Common myeloid progenitor, CD34-positive (primary cell): ENCODE measurements at regions not wholly inside any gene's neighbourhood (a gene's known extent, or its start where the extent isn't known, plus 50 kb on each side); places are given as distances from the start of the nearest gene placed in this dataset.
A peak's percentile ranks its signal among the peaks of the same experiment; 100 is the strongest.

Experiments used
- CTCF ChIA-PET: fragments of 350-600 bp; sonication (Branson Sonifier 250); formaldehyde crosslinking; loops from one replicate; lab custom pipeline; 2021; ENCODE audit warnings: antibody characterized with exemption; lab: Charles Lee
- POLR2A ChIA-PET: fragments of 350-600 bp; sonication (Branson Sonifier 250); formaldehyde crosslinking; loops from one replicate; lab custom pipeline; 2021; ENCODE audit warnings: antibody characterized with exemption; lab: Charles Lee
- DNase-seq, 3 donors: peaks; one replicate each; pipeline versions ENCODE4 v3.0.0 to v3.0.0-alpha.2; 2013
- H3K27ac ChIP-seq, 2 experiments: 1 replicate in 1 of 2; 2 replicates in 1 of 2; pipeline ENCODE4 v1.7.0; 2013; ENCODE audit warnings: inconsistent platforms in 2 of 2, low read length in 2 of 2, mild to moderate bottlenecking in 2 of 2, low read depth in 1 of 2, moderate library complexity in 1 of 2; ENCODE audit not compliant: severe bottlenecking in 2 of 2, insufficient read depth in 1 of 2, poor library complexity in 1 of 2
- H3K27me3 ChIP-seq, 5 experiments: replicated peaks in 2 of 5; 1 replicate in 3 of 5; 2 replicates in 2 of 5; pipeline versions ENCODE4 v1.6.1 to v1.7.0; 2013; ENCODE audit warnings: low read length in 4 of 5, mild to moderate bottlenecking in 2 of 5, moderate library complexity in 2 of 5, inconsistent platforms in 1 of 5; ENCODE audit not compliant: insufficient read depth in 5 of 5, control insufficient read depth in 4 of 5
- H3K36me3 ChIP-seq, 4 experiments: 1 replicate in 2 of 4; 2 replicates in 2 of 4; pipeline versions ENCODE4 v1.6.1 to v1.7.0; 2013; ENCODE audit warnings: low read length in 3 of 4, control low read depth in 1 of 4, mild to moderate bottlenecking in 1 of 4; ENCODE audit not compliant: control insufficient read depth in 4 of 4, insufficient read depth in 4 of 4
- H3K4me1 ChIP-seq, 4 experiments: 1 replicate in 3 of 4; 2 replicates in 1 of 4; pipeline versions ENCODE4 v1.6.1 to v1.7.1; 2013; ENCODE audit warnings: low read length in 3 of 4, mild to moderate bottlenecking in 3 of 4, control low read depth in 1 of 4, inconsistent platforms in 1 of 4, moderate library complexity in 1 of 4; ENCODE audit not compliant: control insufficient read depth in 4 of 4, insufficient read depth in 4 of 4; ENCODE audit errors: control extremely low read depth in 1 of 4
- H3K4me3 ChIP-seq, 7 experiments: 1 replicate in 4 of 7; 2 replicates in 3 of 7; pipeline versions ENCODE4 v1.5.1 to v1.7.0; 2013; ENCODE audit warnings: mild to moderate bottlenecking in 7 of 7, low read length in 6 of 7, moderate library complexity in 6 of 7, inconsistent platforms in 2 of 7, low read depth in 2 of 7, control low read depth in 1 of 7; ENCODE audit not compliant: insufficient read depth in 4 of 7, control insufficient read depth in 1 of 7; ENCODE audit errors: extremely low read depth in 1 of 7
- H3K9me3 ChIP-seq, 5 experiments: 1 replicate in 4 of 5; 2 replicates in 1 of 5; pipeline versions ENCODE4 v1.6.1 to v1.7.1; 2013; ENCODE audit warnings: low read length in 4 of 5, mild to moderate bottlenecking in 2 of 5, inconsistent platforms in 1 of 5, low read depth in 1 of 5, moderate library complexity in 1 of 5; ENCODE audit not compliant: control insufficient read depth in 4 of 5, insufficient read depth in 2 of 5; ENCODE audit errors: control extremely low read depth in 1 of 5
- WGBS: methylation state at CpG from one replicate; pipeline ENCODE4 v1.1.5; 2013; ENCODE audit not compliant: insufficient coverage; 5-methylcytosine and 5-hydroxymethylcytosine counted together

DNA sequence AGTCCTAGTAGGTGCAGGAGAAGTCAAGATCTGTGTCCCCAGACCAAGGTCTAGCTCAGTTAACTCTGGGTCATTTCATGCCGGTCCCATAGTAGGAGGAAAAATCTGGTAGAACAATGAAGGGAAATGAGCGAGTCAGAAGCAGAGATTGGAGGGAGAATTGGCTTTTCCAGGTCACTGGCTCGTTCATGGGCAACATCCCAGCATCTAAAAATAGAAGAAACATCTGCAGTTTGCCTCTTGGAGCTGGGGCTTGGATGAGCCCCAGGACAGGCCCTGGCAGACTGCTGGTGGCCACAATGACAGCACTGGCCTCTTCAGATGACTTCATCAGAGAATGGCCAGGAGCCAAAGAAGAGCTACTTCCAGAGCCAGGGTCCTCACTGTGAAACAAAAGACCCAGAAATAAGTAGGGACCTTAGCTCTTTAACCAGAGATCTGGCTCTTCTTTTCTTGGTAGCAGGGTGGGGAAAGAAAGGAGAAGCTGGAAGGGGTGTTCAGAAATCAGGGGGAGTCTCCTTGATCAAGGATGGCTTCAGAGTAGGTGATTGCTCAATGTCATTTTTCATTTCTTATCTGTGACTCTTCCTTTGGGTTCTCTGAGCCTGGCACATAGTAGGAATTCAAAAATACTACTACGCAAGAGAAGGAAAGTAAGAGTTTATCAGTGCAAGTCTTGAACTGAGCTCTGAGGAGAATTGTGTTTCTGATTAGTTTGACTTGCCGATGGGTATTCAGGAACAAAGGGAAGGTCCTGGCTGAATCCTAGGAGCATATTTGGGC is 102.6 kb downstream of the TMPRSS5 start:
- Histone ChIP-seq H3K4me1 (no peaks in the 10 kb centered on the region), H3K4me3 (no peak overlapping the region), H3K27ac (no peak overlapping the region), H3K9me3 (peaks cover 0 to 5% (median 1%) of the 10 kb centered on the region in 5 experiments), H3K27me3 (peaks cover 0 to 13% (median 5%) of the 10 kb centered on the region in 5 experiments), H3K36me3 (no peaks in the 10 kb centered on the region)
- 80% methylated on average over 3 of the region's 5 CpGs for WGBS
- POLR2A ChIA-PET, result no interaction called here
- CTCF ChIA-PET, result no interaction called here
- DNase-seq, result no peak

- peaks cover 0 to 14% (median 6%) of the 10 kb centered on the region in 5 experiments for H3K27me3 ChIP-seq
- H3K4me3 ChIP-seq, result no peak overlapping the region
- H3K9me3 ChIP-seq, result peaks cover 0 to 5% (median 1%) of the 10 kb centered on the region in 5 experiments
- POLR2A ChIA-PET, result no interaction called here
- H3K27ac ChIP-seq, result no peak overlapping the region
- H3K36me3 ChIP-seq, result no peaks in the 10 kb centered on the region
- CTCF ChIA-PET, result no interaction called here
- H3K4me1 ChIP-seq, result no peaks in the 10 kb centered on the region
- DNase-seq, result no peak
- WGBS, result 100% methylated on average over 1 of the region's 2 CpGs
Measured at GRCh38 chr11:113602483-113602882, 103.6 kb downstream of the TMPRSS5 start.

DNA sequence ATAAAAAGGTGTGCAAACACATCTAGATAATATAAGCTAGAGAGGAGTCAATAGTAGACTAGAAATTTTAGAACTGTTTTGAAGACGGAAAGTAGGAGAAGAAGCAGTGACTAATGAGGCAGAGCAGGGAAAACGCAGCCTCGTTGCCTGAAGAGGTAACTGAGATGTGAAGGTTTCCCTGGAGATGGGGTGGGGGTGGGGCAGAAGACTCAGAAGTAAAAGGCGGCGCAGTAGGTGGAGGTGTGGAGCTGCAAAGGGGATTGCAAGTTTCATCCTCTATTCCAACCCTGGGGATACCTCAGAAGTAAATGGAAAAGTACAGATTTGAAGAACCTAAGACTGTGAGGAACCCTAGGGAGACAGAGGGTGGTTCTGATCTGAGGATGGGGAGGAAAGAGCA is 109.5 kb downstream of the TMPRSS5 start:
- POLR2A ChIA-PET, result no interaction called here
- H3K27ac ChIP-seq, result no peak overlapping the region
- CTCF ChIA-PET, result no interaction called here
- DNase-seq, result no peak
- H3K4me1 ChIP-seq, result peaks cover 0 to 7% (median 3%) of the 10 kb centered on the region in 4 experiments
- peaks cover 0 to 10% (median 0%) of the 10 kb centered on the region in 5 experiments for H3K9me3 ChIP-seq
- WGBS, result 69% methylated on average over 5 of the region's 5 CpGs
- H3K4me3 ChIP-seq, result no peak overlapping the region
- no peaks in the 10 kb centered on the region for H3K36me3 ChIP-seq
- peaks cover 0 to 9% (median 2%) of the 10 kb centered on the region in 5 experiments for H3K27me3 ChIP-seq

DNA sequence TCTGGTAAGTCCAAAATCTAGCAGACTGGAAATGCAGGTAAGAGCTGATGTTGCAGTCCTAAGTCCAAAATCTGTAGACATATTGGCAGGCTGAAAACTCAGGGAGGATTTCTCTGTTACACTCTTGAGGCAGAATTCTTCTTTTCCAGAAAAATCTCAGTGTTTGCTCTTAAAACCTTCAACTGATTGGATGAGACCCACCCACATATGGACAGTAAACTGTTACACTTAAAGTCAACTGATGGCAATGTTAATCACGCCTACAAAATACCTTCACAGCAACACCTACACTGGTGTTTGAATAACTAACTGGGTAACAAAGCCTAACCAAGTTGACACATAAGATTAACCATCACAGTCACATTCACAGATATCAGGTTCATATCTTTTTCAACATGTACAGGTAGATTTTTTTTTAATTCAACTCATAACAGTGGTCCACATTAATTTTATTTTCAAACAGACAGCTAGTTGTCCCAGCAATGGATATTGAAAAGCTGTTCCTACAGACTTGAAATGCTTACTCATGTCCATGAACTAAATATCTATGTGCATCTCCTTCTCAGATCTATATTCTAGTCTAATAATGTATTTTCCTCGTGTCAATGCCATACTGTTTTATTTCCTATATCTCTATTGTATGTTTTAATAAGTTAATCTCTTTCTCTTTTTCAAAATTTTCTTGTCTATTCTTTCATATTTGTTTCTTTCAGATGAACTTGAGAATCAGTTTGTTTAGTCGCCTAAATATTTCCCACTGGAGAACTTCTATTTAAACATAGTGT is 110.1 kb downstream of the TMPRSS5 start:
- CTCF ChIA-PET, result no interaction called here
- peaks cover 0 to 10% (median 0%) of the 10 kb centered on the region in 5 experiments for H3K9me3 ChIP-seq
- no peak for DNase-seq
- H3K36me3 ChIP-seq, result no peaks in the 10 kb centered on the region
- H3K27ac ChIP-seq, result no peak overlapping the region
- H3K4me1 ChIP-seq, result peaks cover 0 to 7% (median 3%) of the 10 kb centered on the region in 4 experiments
- peaks cover 0 to 9% (median 2%) of the 10 kb centered on the region in 5 experiments for H3K27me3 ChIP-seq
- H3K4me3 ChIP-seq, result no peak overlapping the region
- no CpG with 5 or more reads among the region's 3 CpGs for WGBS
- POLR2A ChIA-PET, result no interaction called here

GRCh38 chr11:113593698-113594308 is 112.3 kb downstream of the TMPRSS5 start:
- Histone ChIP-seq H3K27ac (no peak overlapping the region), H3K9me3 (peaks cover 0 to 10% (median 0%) of the 10 kb centered on the region in 5 experiments), H3K4me3 (no peak overlapping the region), H3K27me3 (peaks cover 2 to 8% (median 2%) of the 10 kb centered on the region in 5 experiments), H3K4me1 (peaks cover 0 to 7% (median 3%) of the 10 kb centered on the region in 4 experiments), H3K36me3 (no peaks in the 10 kb centered on the region)
- 5% methylated on average over 4 of the region's 6 CpGs for WGBS
- CTCF ChIA-PET, result no interaction called here
- peak in 2 of 3 donors; percentile 31 to 60 for DNase-seq
- POLR2A ChIA-PET, result no interaction called here

DNA sequence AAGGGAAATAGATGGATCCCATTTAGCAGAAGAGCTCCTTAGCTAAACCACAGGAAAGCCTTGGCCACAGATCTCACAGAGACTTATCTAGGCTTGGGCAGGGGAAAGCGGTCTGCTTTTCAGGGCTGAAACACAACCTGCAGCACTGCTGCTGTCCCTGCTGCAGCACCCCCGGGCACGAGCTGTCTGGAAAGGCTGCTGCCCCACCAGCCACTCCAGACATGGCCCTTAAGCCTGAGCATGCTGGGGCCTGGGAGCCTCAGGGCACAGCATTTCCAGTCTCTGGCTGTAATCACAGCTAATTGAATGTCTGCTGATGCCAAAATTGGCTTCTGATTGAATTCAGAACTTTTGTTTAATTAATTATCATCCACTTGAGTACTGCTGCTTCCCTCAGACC is 115.0 kb downstream of the TMPRSS5 start:
- no peak overlapping the region for H3K27ac ChIP-seq
- WGBS, result 60% methylated on average over 3 of the region's 3 CpGs
- no peak for DNase-seq
- POLR2A ChIA-PET, result no interaction called here
- H3K9me3 ChIP-seq, result peaks cover 0 to 5% (median 0%) of the 10 kb centered on the region in 5 experiments
- H3K36me3 ChIP-seq, result no peaks in the 10 kb centered on the region
- H3K4me1 ChIP-seq, result peaks cover 0 to 7% (median 3%) of the 10 kb centered on the region in 4 experiments
- no peak overlapping the region for H3K4me3 ChIP-seq
- peaks cover 0 to 2% (median 0%) of the 10 kb centered on the region in 5 experiments for H3K27me3 ChIP-seq
- CTCF ChIA-PET, result no interaction called here
